ENCODE measurements at regions not wholly inside any gene's neighbourhood (a gene's known extent, or its start where the extent isn't known, plus 50 kb on each side); places are given as distances from the start of the nearest gene placed in this dataset.

- no peak for DNase-seq (ENCODE audit: low spot score)
Measured at GRCh38 chrY:16060686-16061085, 1536.4 kb downstream of the NLGN4Y start.

GRCh38 chrY:16071957-16072356 lies 1547.6 kb downstream of the NLGN4Y start:
- H3K27me3 Mint-ChIP-seq (ENCODE audit: insufficient read depth, low read depth, poor library complexity) = no peaks in the 10 kb centered on the region
- Histone ChIP-seq H3K79me2 (replicated peaks; ENCODE audit: insufficient read depth) (no peaks in the 10 kb centered on the region), H4K20me1 (replicated peaks; ENCODE audit: insufficient read depth) (no peaks in the 10 kb centered on the region), H3K4me2 (no peak overlapping the region), H3K4me3 (no peak overlapping the region), H3K4me1 (ENCODE audit: insufficient read depth) (no peaks in the 10 kb centered on the region), H3K36me3 (ENCODE audit: insufficient read depth) (no peaks in the 10 kb centered on the region), H3K27ac (ENCODE audit: low read depth) (no peak overlapping the region), H2AFZ (no peak overlapping the region), H3K27me3 (ENCODE audit: insufficient read depth) (no peaks in the 10 kb centered on the region), H3K9me2 (ENCODE audit: insufficient read depth) (no peaks in the 10 kb centered on the region), H3F3A (replicated peaks; ENCODE audit: low read depth) (no peaks in the 10 kb centered on the region)
- TF ChIP-seq POLR2AphosphoS5 (IDR thresholded peaks at IDR 0.05; ENCODE audit: low read depth) (no peak), ZNF462 (CRISPR knock-in tag; IDR thresholded peaks at IDR 0.05) (no peak), ZNF114 (CRISPR knock-in tag; IDR thresholded peaks at IDR 0.05) (no peak), EZH2 (IDR thresholded peaks at IDR 0.05; ENCODE audit: low read depth, unreplicated experiment) (no peak)
- ATAC-seq (no peak), DNase-seq (ENCODE audit: low spot score) (no peak)
- no peak overlapping the region for H3K4me3 Mint-ChIP-seq
- H3K27ac Mint-ChIP-seq = no peak overlapping the region
- H3K36me3 Mint-ChIP-seq (ENCODE audit: low read depth) = peaks cover 3% of the 10 kb centered on the region; the same call in 2 of the 3 replicates
- peaks cover 3% of the 10 kb centered on the region; the same call in 2 of the 3 replicates for H3K9me3 Mint-ChIP-seq
- H3K4me1 Mint-ChIP-seq = no peaks in the 10 kb centered on the region

More at GRCh38 chrY:16060686-16061085, 1536.4 kb downstream of the NLGN4Y start:
- Mint-ChIP-seq H3K27me3 (ENCODE audit: insufficient read depth, low read depth, poor library complexity) (no peaks in the 10 kb centered on the region), H3K4me1 (peaks cover 11% of the 10 kb centered on the region; the same call in 2 of the 3 replicates), H3K27ac (no peak overlapping the region), H3K9me3 (no peaks in the 10 kb centered on the region), H3K4me3 (no peak overlapping the region), H3K36me3 (ENCODE audit: low read depth) (no peaks in the 10 kb centered on the region)
- Histone ChIP-seq H3K27me3 (ENCODE audit: insufficient read depth) (no peaks in the 10 kb centered on the region), H3K4me3 (no peak overlapping the region), H3K27ac (ENCODE audit: low read depth) (no peak overlapping the region), H3K36me3 (ENCODE audit: insufficient read depth) (no peaks in the 10 kb centered on the region), H3K4me1 (ENCODE audit: insufficient read depth) (no peaks in the 10 kb centered on the region), H3K79me2 (replicated peaks; ENCODE audit: insufficient read depth) (no peaks in the 10 kb centered on the region), H4K20me1 (replicated peaks; ENCODE audit: insufficient read depth) (no peaks in the 10 kb centered on the region), H3F3A (replicated peaks; ENCODE audit: low read depth) (no peaks in the 10 kb centered on the region), H3K9me2 (ENCODE audit: insufficient read depth) (no peaks in the 10 kb centered on the region), H2AFZ (no peak overlapping the region), H3K4me2 (no peak overlapping the region)
- no peak for TF ChIP-seq ZNF331 (CRISPR knock-in tag; IDR thresholded peaks at IDR 0.05; ENCODE audit: low read depth)
- no peak for ATAC-seq

Data from GM23338 (cell line).